Right hindlimb (tissue), 1 donor: ENCODE measurements at regions not wholly inside any gene's neighbourhood (a gene's known extent, or its start where the extent isn't known, plus 50 kb on each side); places are given as distances from the start of the nearest gene placed in this dataset.
"Not testable (repeated sequence)": the region's sequence is repeated elsewhere in the genome, so short reads cannot be mapped to it uniquely, and the experiment has no call there.

Experiments
- DNase-seq: peaks from one replicate; pipeline ENCODE4 v3.0.0-alpha.2; 2018

DNA sequence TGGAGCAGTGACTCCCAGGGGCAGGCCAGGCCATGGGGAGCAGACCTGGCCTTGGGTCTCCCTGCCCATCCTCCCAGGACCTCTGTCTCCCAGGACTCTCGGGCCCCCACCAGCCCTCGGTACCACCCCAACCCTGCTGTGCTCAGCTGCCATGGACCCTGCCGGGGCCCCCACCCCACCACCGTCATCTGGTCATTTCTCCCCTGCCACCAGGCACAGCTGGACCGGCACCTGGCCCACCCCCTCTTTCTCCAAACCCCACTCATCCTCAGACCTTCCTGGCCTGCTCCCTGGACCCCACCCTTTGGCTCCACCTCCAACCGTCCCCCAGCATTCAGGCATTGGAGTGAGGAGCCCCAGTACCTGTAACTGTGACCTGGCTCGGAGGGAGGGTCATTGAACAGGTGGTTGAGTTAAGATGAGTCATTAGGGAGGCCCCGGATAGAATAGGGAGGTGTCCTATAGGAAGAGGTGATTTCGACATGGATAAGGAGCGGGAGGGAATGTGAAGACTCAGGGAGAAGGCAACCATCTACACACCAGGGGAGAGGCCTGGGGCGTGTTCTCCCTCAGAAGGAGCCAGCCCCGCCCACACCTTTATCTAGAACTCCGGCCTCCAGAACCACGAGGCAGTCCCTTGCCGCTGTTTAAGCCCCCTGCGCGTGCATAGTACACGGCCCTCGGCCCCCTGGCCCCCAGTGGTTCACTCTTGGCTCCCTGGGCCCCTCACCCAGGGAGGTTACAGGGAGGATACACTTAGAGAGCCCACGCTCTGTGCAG, 1395.9 kb downstream of the BRD1 start:
- no peak for DNase-seq

- DNase-seq: no peak
Observed at GRCh38 chr22:48431014-48431413, 1396.7 kb downstream of the BRD1 start.

DNA sequence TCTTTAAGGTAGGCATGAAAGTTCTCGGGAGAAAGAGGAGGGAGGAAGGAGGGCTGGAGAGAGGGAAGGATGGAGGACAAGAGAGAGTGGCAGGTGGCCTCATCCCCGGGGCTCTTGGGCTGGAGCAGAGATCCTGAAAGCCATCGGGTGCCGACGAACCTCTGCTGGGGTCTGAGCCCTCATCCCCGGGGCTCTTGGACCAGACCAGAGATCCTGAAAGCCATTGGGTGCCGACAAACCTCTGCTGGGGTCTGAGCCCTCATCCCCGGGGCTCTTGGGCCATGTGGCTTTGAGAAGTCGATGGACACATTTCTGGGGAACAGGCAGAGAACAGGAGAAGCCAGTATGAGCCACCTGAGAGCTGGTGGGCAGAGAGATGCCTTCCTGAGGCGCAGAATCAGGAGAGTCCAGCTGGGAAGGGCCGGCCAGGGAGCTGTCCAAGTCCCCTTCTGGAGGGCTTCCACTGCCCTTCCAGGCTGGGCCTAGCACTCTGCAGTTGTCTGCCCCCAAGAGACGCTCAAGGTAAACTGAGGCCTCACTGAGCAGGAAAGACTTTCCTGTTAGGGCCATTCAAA, 1398.1 kb downstream of the BRD1 start:
- DNase-seq: no peak

DNA sequence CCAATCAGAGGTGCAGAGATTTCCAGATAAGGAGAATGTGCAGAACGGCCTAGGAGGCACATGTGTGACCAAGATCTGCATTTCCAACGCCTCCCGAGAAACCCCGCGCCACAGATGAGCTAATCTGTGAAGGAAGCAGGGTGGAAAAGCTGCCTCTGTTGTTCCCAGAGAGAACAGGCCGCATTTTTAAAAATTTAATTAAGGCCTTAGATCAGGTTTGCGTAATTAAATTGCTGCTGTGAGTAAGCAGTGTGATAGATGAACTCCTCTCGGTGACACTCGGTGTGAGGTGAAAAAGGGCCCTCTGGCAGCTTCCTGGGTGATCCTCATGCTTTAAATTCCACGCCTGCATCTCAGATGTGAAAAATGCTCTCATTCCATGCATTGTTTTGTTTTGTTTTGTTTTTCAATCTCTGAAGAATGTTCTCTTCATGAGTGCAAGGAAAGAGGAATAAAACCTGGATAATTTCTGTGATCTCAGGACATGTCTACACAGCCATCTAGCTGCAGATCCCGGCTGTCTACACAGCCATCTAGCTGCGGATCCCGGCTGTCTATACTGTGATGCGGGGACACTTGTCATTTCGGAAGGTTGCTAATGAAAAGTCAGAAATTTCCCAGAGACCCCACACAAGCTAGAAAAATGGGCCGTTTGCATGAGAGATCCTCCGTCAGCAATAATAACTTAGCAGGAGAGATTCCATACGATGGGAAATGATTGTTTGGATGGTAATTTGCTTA, 1398.9 kb downstream of the BRD1 start:
- no peak for DNase-seq

GRCh38 chr22:48427731-48428211, 1399.9 kb downstream of the BRD1 start:
- no peak for DNase-seq

- no peak for DNase-seq
Observed at GRCh38 chr22:48426466-48427380, 1401.0 kb downstream of the BRD1 start.

GRCh38 chr22:48425641-48426040, 1402.0 kb downstream of the BRD1 start:
- no peak for DNase-seq

DNA sequence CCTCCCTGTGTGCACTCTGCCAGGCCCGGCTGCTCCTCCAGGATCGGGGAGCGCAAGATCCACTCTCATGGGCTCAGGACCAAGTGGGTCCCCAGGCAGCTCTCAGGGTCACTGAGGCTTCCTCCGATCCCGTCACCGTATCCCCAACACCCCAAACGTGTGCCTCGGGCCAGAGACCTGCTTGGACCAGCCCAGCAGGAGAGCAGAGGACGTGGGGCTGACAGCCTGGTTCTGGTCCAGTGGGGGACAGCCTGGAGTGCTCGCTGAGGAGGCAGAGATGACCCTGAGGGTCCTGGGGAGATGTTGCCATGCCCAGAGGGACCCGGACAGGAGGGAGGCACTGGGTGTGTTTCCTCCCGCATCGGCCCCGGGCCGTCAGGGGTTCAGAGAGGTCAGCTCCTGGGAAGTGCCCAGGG, 1402.6 kb downstream of the BRD1 start:
- DNase-seq: no peak

GRCh38 chr22:48424661-48425060, 1403.0 kb downstream of the BRD1 start:
- no peak for DNase-seq

- DNase-seq: no peak
Observed at GRCh38 chr22:48424201-48424627, 1403.5 kb downstream of the BRD1 start.

- DNase-seq: no peak
Observed at GRCh38 chr22:48423481-48423911, 1404.2 kb downstream of the BRD1 start.

DNA sequence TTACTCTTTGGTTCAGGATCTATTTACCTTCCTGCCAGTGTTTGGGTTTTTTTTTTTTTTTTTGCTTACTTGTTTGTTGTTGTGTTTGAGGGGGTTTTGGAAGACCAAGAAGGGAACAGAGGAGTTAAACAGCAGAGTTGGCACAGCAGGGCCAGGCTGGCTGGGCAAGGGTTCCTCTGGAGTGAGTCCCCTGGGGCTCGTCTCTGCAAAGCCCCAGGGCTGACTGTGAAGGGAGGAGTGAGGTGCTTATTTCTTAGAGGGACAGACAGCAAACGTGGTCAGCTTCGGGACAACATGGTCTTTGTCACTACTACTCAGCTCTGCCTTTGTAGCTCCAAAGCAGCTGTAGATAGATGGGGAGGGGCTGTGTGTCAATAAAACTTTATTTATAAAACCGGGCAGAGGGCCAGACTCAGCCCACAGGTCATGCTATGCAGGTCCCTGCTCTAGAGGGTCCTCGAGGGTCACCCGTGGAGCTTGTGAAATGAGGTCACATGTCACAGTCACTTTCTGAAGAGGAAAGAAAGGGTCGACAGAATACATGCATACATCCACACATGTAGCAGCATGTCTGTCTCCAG, 1404.7 kb downstream of the BRD1 start:
- no peak for DNase-seq

DNA sequence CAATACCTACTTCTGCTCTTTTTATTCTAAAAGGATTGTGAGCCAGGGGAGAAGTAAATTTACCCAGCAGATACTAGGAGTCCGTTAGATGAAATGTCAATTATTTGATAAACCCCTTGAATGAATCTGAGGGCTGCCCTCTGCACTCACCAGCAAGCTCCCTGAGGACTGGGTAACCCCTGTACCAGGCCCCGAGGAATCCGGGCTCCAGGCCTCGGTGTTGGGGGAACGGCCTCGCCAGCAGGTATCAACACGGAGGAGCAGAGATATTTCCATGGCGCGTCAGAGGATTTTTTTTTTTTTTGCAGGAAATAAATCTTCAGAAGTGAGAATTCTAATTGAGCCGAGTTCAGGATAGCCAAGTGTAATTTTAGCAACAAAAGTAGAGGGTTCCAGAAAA, 1408.8 kb downstream of the BRD1 start:
- no peak for DNase-seq

DNA sequence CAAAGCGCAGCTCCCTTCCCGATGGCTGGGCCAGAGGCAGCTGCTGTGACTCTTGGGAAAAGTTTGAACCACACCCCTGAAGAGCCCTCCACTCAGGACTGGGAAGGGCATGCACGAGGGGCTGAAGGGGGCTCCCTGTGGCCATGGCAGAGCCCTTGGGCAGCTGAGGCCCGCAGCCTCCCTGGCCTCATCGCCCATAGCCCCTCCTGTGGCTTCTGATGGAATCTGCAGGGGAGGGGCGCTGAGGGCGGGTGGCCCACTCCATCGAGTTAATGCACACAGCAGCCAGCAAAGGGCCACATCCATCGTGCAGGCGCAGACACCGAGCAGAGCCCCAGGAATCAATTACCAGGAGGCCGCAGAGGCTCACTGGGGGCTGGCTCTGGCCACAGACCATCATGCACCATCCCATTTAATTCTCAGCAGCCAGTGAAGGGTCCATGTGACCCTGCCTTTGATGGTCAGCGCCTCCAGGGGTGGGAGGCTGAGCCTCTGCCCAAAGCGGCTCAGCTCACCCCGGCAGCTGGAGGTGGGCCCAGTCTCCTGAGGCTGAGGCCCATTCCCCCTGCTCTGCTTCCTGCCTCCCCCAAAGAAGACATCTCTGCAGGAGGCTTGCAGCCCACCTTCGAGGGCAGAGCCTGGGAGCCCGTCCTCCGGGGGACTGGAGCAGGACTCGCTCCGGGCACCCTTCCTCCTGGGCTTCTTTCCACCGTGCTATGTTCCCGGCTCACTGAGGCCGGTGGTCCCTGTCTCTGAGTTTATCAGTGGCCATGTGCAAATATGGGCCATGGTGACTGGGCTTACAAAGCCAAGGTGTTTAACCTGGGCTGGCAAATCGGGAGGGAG, 1410.2 kb downstream of the BRD1 start:
- no peak for DNase-seq

DNA sequence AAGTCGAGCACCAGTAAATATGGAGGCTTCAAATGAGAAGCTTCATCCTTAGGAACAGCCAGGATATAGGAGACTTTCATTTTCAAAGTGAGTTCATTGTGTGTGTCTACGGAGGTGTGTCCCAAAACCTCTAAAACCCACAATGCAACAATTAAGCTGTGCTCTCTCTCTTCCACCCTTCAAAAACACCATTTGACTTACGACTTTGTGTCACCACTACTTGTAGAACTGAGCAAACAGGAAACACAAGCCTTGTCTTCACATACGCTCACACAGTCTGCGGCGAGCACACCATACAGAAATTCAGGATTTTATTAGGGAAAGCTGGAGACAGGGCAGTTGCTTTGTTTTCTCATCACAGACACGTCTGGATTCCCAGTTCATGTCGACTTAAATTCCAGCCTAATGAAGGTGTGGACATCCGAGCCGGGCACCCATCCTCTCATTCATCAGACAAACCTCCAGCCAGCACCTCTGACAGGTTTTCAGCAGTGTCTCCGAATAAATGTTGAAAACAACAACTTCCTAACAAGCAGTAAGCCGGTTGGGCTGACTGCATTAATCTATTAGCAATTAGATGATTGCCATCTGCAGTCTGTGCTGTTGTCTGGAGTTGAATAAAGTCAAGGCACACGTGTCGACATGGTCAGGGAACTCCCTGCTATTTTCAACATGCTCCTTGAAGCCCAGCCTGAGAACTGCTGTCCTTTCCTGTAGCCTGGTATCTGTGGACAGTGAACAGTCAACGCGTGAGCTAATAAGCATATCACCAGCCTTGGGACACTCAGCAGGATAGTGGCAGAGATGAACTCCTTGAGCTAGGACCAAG, 1411.1 kb downstream of the BRD1 start:
- no peak for DNase-seq

GRCh38 chr22:48415520-48415919, 1412.2 kb downstream of the BRD1 start:
- DNase-seq: no peak

DNA sequence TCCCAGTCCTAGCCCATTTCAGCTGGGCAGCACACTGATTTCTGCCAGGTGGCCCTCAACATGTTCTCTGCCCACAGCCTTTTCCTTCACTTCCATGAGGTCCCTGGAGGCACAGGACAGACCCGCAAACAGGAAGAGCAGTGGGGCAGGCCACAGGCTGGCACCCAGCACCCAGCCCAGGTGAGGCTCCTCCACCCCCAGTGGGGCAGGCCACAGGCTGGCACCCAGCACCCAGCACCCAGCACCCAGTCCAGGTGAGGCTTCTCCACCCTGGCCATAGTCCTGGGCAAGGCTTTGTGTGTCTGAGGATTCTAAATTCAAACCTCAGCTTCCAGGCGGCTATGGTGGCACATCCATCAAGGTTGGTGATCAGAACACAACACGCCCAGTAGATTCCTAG, 1413.0 kb downstream of the BRD1 start:
- no peak for DNase-seq

DNA sequence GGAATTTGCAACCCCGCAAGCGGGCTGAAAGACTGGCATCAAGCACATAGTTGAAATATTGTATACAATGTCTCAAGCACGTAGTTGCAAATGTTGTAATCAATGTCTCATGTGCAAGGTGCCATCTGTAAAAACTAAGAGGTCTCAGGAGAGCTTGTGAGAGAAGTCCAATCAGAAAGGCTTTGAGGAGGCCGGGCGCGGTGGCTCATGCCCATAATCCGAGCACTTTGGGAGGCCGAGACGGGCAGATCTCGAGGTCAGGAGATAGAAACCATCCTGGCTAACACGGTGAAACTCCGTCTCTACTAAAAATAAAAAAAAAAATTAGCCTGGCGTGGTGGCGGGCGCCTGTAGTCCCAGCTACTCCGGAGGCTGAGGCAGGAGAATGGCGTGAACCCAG, 1414.7 kb downstream of the BRD1 start:
- DNase-seq: not testable (repeated sequence)

DNA sequence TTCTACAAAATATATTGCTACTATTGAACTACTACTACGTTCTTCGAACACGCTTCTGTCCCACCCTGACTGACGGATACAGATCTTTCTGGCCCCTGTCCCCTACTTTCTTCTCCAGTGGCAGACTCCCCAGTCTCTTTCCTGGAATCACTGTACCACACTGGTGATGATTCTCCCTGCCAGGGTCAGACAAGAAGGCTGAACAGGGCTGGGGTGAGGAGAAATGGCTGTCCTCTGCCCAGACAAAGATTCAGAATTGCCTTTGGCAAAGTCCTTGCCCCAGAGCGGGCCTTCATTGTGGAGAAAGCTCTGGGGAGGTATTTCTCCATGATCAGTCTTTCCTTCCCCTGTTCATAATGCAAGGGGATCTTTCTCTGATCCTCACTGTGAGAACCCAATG, 1417.1 kb downstream of the BRD1 start:
- no peak for DNase-seq

- no peak for DNase-seq
Observed at GRCh38 chr22:48407256-48407955, 1420.3 kb downstream of the BRD1 start.
